ENCODE measurements at regions not wholly inside any gene's neighbourhood (a gene's known extent, or its start where the extent isn't known, plus 50 kb on each side); places are given as distances from the start of the nearest gene placed in this dataset.

DNA sequence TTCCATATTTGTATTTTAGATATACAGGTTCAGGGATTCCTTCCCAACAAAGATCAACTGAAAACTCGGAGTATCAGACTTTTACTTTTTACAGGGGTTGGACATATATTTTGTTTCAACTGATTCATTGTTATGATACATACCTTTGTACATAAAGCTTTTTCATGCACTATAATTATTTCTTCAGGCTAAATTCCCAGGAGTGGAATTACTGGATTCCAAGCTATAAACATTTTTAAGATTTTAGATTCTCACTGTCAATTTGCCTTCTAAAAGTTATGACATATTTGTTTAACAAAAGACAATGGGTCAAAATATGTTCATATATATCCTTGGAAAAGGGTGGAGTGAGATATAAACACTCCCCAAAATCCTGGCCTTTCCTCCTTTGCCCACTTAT lies 449.0 kb downstream of the PDCD6IP start:
- H3K27ac ChIP-seq: no peak overlapping the region
- intact Hi-C loops (cut with DNase I): no loop called here
- H3K4me3 ChIP-seq: no peak overlapping the region
- H3K27me3 ChIP-seq: no peaks in the 10 kb centered on the region
- WGBS, 2 donors: 86 to 93% methylated on average over 1 of the region's 1 CpG
- H3K4me1 ChIP-seq: no peaks in the 10 kb centered on the region
- peaks cover 0 to 6% (median 0%) of the 10 kb centered on the region in 11 donors for H3K9me3 ChIP-seq
- ATAC-seq (no peak), DNase-seq (no peak)
- no peaks in the 10 kb centered on the region for H3K36me3 ChIP-seq
- TF ChIP-seq, protein P1, sequence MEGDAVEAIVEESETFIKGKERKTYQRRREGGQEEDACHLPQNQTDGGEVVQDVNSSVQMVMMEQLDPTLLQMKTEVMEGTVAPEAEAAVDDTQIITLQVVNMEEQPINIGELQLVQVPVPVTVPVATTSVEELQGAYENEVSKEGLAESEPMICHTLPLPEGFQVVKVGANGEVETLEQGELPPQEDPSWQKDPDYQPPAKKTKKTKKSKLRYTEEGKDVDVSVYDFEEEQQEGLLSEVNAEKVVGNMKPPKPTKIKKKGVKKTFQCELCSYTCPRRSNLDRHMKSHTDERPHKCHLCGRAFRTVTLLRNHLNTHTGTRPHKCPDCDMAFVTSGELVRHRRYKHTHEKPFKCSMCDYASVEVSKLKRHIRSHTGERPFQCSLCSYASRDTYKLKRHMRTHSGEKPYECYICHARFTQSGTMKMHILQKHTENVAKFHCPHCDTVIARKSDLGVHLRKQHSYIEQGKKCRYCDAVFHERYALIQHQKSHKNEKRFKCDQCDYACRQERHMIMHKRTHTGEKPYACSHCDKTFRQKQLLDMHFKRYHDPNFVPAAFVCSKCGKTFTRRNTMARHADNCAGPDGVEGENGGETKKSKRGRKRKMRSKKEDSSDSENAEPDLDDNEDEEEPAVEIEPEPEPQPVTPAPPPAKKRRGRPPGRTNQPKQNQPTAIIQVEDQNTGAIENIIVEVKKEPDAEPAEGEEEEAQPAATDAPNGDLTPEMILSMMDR (IDR thresholded peaks at IDR 0.05): no peak

DNA sequence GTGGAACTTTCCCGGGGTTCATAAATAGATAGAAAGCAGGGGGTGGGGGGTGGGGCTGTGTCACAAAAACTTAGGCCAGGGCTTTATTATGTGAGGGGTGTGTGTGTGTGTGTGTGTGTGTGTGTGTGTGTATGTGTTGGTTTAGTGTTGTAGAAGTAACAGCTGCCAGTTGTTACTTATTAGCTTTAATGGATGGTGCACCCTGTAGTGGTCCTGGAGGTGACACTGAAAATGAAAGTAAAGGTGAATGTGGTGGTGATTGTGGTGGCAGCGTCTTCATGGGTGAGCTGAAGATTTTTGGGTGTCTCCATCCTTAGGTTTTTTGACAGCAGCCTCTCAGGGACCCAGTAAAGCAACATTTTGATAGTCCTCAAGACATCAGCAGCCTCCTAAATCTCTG lies 449.9 kb downstream of the PDCD6IP start:
- TF ChIP-seq, protein P1 (IDR thresholded peaks at IDR 0.05): no peak
- no peaks in the 10 kb centered on the region for H3K4me1 ChIP-seq
- H3K36me3 ChIP-seq: no peaks in the 10 kb centered on the region
- intact Hi-C loops (cut with DNase I): no loop called here
- H3K27me3 ChIP-seq: no peaks in the 10 kb centered on the region
- no peak for DNase-seq
- H3K4me3 ChIP-seq: no peak overlapping the region
- 79 to 88% methylated on average over 2 of the region's 2 CpGs for WGBS, 2 donors
- H3K9me3 ChIP-seq: peaks cover 0 to 6% (median 0%) of the 10 kb centered on the region in 11 donors
- no peak for ATAC-seq
- no peak overlapping the region for H3K27ac ChIP-seq

DNA sequence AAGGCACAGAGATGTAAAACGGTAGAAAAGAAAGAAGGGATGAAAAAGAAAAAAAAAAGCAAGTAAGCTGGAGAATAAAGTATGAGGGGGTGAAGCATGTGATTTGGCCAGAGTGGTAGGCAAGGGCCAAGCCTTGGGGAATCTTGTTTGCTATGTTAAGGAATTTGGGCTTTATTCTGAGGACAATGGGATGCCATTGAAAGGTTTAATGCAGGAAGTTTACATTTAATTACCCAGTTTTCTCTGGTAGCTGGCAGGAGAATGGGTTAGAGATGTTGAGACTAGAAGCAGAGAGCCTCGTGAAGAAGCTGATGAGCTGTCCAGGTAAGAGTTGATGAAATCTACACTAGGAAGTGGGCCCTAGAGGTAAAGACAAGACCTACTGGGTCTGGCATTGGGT lies 455.9 kb downstream of the PDCD6IP start:
- Histone ChIP-seq H3K36me3 (no peaks in the 10 kb centered on the region), H3K9me3 (no peaks in the 10 kb centered on the region), H3K27me3 (no peaks in the 10 kb centered on the region), H3K4me1 (no peaks in the 10 kb centered on the region), H3K4me3 (no peak overlapping the region), H3K27ac (no peak overlapping the region)
- TF ChIP-seq, protein P1 (IDR thresholded peaks at IDR 0.05): no peak
- intact Hi-C loops (cut with DNase I): no loop called here
- ATAC-seq (no peak), DNase-seq (no peak)
- 90 to 95% methylated on average over 2 of the region's 2 CpGs for WGBS, 2 donors

DNA sequence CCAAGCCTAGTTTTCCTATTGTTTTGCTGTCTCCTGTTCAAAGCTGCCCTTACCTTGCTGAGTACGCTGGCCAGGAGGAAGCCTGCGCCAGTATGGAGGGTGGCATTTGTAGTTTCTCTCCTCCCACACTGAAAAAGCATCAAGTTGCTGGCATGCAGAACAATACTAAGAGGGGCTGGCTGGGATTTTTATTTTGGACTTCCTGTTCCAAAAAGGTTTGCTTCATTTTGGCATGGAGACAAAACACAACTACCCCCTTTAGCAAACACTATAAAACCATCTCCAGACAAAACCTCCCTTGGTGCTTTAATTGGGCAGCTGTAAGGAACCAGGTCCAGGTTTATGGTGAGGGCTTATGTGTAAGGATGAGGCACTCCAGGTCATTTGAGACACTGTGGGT lies 457.6 kb downstream of the PDCD6IP start:
- Histone ChIP-seq H3K27me3 (no peaks in the 10 kb centered on the region), H3K27ac (no peak overlapping the region), H3K9me3 (no peaks in the 10 kb centered on the region), H3K4me3 (no peak overlapping the region), H3K36me3 (no peaks in the 10 kb centered on the region), H3K4me1 (peaks cover 0 to 7% (median 0%) of the 10 kb centered on the region in 9 donors)
- intact Hi-C loops (cut with DNase I): no loop called here
- DNase-seq (no peak), ATAC-seq (no peak)
- 56 to 61% methylated on average over 2 of the region's 2 CpGs for WGBS, 2 donors
- TF ChIP-seq, protein P1 (IDR thresholded peaks at IDR 0.05): no peak

DNA sequence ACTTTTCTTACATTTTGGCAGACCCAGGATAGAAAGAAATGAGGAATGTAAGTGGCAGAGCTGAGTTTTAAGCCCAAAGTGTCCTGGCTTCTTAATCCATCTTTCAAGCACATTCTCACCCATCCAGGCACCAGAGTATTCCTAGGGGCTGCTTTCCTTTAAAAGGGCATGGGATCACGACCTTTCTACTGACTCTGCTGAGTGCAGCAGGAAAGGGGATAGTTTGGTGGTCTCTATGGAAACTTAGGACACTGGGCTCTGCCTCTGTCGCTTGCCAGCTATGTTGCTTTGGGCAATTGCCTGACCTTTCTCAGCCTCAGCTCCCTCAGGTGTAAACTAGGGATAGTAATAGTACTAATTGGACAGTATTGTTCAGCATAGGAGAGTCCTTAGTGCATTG lies 458.4 kb downstream of the PDCD6IP start:
- peaks cover 0 to 11% (median 0%) of the 10 kb centered on the region in 9 donors for H3K4me1 ChIP-seq
- intact Hi-C loops (cut with DNase I): no loop called here
- H3K9me3 ChIP-seq: no peaks in the 10 kb centered on the region
- ATAC-seq (no peak), DNase-seq (no peak)
- H3K36me3 ChIP-seq: no peaks in the 10 kb centered on the region
- H3K27ac ChIP-seq: no peak overlapping the region
- no peak overlapping the region for H3K4me3 ChIP-seq
- WGBS, 2 donors: 71 to 83% methylated on average over 2 of the region's 2 CpGs
- TF ChIP-seq, protein P1 (IDR thresholded peaks at IDR 0.05): no peak
- no peaks in the 10 kb centered on the region for H3K27me3 ChIP-seq

All from heart right ventricle (tissue), 16 donors.